ENCODE measurements at regions not wholly inside any gene's neighbourhood (a gene's known extent, or its start where the extent isn't known, plus 50 kb on each side); places are given as distances from the start of the nearest gene placed in this dataset.

GRCh38 chr13:73268306-73268705 is 209.5 kb downstream of the KLF5 start:
- peak; percentile 61 for DNase-seq

- DNase-seq: no peak
Measured at GRCh38 chr13:73266640-73267180, 207.9 kb downstream of the KLF5 start.

DNA sequence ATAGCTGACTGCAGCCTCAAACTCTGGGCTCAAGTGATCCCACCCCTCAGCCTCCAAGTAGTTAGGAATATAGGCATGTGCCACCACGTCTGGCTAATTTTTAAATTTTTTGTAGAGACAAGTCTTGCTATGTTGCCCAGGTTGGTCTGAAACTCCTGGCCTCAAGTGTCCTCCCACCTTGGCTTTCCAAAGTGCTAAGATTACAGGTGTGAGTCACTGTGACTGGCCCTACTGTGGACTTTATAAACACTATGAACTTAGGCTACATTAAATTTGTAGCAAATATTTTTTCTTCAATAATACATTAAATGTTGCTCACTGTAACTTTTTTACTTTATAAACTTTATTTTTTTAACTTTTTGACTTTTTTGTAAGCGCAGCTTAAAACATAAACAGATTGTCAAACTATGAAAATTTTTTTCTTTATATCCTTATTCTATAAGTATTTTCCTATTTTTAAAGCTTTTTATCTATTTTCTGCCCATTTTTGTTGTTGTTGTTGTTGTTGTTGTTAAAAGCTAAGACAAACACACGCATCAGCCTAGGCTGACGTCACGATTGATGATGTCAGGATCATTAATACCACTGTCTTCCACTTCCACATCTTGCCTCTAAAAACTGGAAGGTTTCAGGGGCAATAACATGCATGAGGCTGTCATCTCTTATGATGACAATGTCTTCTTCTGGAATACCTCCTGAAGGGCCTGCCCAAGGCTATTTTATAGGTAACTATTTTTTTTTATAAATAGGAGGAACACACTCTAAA is 204.2 kb downstream of the KLF5 start:
- no peak for DNase-seq

- DNase-seq: no peak
Measured at GRCh38 chr13:73261739-73262216, 203.0 kb downstream of the KLF5 start.

DNA sequence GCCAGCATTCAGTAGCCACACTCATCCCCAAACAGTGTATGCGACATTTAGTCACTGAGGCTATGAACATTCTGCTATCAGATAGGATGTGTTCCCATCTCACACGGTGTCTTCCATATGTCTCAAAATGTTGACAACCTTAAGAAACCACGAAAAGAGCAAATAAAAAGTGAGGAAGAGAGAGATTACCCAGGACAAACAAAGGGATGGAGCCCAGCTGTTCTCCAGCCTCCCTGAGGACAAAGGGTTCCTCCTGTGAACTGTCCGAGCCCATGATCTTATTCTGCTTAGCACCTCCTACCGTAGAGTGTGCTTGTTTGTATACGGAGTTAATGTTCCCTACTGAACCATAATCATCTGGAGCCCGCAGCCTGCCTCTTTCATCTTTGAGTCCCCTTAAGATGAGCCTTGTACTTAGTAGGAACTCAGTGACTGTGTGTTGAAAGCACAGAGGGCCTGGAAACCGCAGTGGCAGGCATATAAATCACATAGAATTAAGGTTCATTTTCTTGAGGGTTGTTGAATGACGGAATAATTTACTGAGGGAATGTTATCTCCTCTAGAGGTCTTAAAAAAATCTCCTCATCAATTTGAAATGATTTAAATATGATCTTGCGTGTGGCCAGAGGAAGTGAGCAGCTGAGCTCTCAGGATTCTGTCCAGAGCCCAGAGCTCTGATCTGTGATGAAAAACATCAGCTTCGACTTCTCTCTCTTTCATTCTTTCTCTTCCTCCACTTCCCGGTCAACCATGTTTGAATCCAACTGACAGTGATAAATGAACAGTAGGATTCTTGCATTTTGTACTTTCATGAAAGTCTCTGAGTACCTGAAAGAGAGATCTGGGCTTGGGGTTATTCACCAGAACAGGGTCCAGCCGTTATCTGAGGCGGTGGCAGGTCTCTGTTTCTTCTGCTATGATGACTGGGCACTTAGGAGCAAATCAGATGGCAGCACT is 200.5 kb downstream of the KLF5 start:
- DNase-seq: no peak

GRCh38 chr13:73258406-73258805 is 199.6 kb downstream of the KLF5 start:
- DNase-seq: no peak

DNA sequence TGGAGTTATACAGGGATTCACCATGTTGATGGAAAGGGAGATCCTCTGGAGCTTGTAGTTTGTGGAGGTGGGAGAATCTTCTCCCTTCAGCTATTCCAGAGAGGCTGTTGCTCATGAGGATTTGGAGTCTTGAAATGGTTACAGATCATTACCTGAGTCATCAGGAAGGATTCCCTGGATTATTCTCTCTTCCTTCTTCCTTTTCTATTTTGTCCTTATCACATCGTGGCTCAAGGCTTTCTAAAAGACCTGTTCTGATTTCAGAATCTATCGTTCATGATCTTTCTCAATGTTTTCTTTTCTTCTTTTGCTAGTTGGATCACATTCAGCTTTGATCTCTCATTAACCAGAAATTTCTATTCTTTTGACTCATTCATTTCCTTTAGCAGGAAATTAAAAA is 196.0 kb downstream of the KLF5 start:
- DNase-seq: no peak

DNA sequence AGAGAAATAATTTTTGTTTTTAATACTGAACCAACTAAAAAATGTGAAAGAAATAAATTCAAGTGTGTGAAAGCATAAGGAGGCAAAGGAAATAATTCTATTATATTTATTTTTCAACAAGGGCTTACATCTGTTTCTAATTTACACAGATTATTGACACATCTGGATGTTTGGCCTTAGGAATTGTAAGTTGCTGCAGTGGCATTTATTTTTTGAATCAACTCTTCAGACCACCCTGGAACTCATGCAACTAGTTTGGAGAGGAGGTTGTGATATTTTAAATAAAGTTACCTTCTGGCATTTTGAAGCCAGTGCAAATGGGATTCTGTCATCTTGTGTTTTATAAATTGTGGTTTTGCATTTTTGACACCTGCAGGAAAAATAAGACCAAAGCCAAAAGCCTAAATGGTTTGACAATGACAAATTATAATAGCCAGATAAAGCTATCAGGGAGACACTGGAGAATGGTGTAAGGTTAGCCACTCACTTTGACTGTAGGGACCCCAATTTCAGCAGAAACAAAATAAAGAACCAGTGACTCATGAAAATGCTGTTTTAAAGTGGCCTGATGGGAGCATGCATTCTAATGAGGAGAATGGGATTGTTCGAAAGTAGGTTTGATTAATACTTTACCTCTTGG is 192.9 kb downstream of the KLF5 start:
- DNase-seq: no peak

DNA sequence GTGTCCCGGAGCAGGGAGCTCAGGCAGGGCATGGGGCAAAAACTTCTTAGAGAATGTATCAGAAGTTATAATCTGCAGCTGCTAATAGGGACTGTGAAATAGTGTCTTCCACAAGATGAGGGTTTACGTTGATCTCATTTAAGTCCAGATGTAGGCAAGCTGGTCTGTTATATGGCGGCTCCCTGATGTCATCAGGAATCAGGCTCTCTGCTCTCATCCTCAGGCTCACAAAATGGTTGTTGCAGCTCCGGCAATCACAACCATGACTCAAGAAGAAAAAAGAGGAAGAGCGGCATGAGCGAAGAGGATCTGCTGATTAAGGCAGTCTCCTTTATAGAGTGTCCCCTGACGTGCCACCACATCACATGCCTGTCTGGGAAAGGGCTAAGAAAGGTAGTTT is 191.3 kb downstream of the KLF5 start:
- no peak for DNase-seq

- no peak for DNase-seq
Measured at GRCh38 chr13:73248711-73249580, 190.1 kb downstream of the KLF5 start.

- DNase-seq: no peak
Measured at GRCh38 chr13:73248154-73248553, 189.3 kb downstream of the KLF5 start.

- DNase-seq: no peak
Measured at GRCh38 chr13:73245246-73245645, 186.4 kb downstream of the KLF5 start.

DNA sequence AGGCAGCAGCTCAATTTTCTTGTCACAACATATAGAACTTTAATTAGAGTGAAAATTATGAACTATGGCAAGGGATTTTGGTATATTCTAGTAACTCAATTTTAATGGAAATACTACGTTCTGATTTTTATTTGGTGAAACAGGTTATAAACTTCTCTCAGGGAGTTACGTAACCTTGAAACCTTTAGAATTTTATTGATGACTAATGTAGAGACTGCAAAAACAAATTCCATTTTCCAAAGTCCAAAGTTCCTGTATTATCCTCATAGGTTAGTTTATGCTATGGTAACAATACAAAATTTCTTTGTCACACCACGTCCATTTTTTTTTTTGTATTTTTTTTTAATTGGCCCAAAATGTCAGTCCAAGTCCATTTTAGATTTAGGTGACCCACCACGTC is 185.7 kb downstream of the KLF5 start:
- DNase-seq: no peak

- DNase-seq: no peak
Measured at GRCh38 chr13:73242515-73243015, 183.8 kb downstream of the KLF5 start.

DNA sequence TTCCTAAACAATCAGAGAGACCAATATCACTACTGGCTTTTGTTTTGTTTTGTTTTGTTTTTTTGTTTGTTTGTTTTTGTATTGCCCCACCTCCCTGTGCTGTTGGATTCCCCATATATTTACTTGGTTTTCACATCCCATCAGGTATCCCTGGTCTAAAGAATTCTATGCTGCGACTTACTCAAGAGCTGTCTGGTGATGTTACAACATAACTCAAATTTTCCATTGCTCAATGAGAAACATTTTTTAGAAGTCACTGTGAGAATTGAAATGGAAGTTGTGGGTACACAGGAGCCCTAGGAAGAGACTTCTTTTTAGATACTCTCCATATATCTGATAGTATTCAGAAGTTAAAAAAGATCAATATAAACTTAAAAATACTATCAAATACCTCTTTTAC is 181.4 kb downstream of the KLF5 start:
- DNase-seq: no peak

GRCh38 chr13:73235385-73235784 is 176.6 kb downstream of the KLF5 start:
- DNase-seq: no peak

DNA sequence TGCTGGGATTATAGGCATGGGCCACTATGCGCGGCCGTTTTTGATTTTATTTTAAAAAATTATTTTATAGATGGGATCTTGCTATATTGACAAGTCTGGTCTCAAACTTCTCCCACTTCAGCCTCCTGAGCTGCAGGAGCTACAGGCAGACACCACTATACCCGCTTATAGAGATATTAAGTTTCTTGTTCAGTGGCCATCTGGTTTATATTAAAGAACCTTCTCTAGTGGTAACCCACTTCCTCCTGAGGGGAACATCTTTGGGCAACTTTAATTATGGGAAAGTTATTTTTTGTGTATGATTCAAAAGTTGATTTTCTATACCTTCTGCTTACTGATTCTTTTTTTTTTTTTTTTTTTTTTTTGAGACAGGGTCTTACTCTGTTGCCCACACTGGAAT is 172.7 kb downstream of the KLF5 start:
- no peak for DNase-seq

GRCh38 chr13:73230716-73231115 is 171.9 kb downstream of the KLF5 start:
- no peak for DNase-seq

DNA sequence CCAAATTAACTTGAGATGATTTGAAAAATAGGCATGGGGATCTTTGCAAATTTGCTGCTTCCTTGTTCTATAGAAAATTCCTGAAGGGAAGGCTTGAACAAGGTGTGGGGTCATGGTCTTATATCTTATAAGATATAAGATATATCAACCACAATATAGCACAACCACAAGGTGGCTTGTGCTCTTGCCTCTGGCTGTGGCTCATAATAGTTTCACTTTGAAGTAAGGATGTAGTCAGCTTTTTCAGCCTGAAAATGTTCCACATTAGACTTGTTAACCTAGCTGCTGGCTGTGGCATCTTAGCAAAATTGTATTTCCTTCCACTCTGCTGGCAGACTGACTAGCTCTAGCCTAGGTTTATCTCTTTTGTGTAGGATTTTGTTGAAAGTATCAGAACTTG is 169.7 kb downstream of the KLF5 start:
- no peak for DNase-seq

GRCh38 chr13:73225990-73226389 is 167.2 kb downstream of the KLF5 start:
- DNase-seq: no peak

DNA sequence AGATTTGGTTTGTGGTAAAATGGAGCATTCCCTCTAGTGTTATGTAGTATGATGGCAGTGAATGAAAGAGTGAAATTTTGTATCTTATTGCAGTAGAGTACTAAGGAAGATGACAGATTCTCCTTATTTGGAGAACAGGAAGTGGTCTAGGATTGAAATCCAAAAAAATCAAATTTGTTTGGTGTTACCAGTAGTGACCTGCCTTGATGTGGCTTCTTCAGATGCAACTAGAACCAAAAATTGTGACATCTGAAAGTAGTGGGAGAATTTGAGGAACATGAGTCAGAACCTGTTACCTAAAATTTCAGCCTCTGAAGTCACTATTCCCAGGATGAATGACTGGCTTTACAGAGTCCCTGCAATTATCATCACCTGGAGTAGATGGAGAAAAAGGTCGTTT is 165.9 kb downstream of the KLF5 start:
- DNase-seq: no peak

DNA sequence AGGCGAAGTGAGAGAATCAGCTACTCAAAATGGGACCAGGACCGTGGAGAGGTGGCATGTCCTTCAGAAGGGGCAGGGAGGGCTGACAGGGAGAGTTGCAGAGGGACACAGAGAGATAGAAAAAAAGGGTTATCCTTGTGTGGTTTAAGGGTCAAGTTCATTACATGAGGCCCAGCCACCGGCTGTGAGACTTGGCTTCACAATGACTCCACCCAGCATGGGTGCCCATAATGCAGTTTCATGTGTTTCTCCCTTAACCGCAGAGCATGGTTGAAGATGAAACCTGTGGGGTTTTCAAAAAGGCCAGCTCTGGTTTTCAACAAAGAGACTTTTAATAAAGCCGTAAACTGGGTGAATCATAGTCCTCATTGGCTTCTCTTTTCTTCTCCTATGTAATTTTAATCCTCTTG is 164.6 kb downstream of the KLF5 start:
- DNase-seq: no peak
